Activated CD4-positive, alpha-beta T cell treated with anti-CD3 and anti-CD28 coated beads for 48 hours (primary cell): ENCODE measurements at regions not wholly inside any gene's neighbourhood (a gene's known extent, or its start where the extent isn't known, plus 50 kb on each side); places are given as distances from the start of the nearest gene placed in this dataset.
"Not testable (repeated sequence)": the region's sequence is repeated elsewhere in the genome, so short reads cannot be mapped to it uniquely, and the experiment has no call there.

Experiments used
- DNase-seq: peaks from one replicate; pipeline ENCODE4 v3.0.0-alpha.2; 2020

GRCh38 chr13:24618011-24618955 lies 61.9 kb upstream of the ATP12A start:
- DNase-seq, result peak; percentile 75

DNA sequence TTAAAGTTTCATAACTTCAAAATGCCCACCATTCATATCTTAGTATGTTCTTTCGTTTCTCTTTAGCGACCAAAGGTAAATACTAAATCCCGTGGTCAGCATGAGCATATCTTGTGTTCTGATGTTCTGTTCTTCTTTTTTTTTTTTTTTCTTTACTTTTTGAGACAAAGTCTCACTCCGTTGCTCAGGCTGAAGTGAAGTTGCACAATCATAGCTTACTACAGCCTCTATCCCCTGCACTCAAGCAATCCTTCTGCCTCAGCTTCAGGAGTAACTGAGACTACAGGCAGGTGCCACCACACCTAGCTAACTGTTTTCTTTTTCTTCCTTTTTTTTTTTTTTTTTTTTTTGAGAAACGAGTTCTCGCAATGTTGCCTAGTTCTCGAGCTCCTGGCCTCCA lies 60.9 kb upstream of the ATP12A start:
- DNase-seq, result no peak

GRCh38 chr13:24622481-24623148 lies 57.6 kb upstream of the ATP12A start:
- not testable (repeated sequence) for DNase-seq

DNA sequence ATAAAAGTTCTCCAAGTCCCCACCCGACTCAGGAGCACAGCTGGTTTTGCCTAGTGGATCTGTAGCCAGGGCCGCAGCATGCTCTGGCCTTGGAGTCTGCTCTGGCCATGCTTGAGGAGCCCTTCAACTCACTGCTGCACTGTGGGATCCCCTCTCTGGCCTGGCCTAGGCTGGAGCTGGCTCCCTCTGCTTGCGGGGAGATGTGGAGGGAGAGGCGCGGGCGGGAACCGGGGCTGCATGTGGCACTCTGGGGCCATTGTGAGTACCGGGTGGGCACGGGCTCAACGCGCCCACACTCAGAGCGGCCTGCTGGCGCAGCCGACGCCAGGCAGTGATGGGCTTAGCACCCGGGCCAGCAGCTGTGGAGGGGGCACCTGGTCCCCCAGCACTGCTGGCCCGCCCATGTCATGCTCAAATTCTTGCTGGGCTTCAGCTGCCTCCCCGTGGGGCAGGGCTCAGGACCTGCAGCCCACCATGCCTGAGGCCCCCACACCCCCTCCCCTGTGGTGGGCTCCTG lies 57.0 kb upstream of the ATP12A start:
- no peak for DNase-seq

DNA sequence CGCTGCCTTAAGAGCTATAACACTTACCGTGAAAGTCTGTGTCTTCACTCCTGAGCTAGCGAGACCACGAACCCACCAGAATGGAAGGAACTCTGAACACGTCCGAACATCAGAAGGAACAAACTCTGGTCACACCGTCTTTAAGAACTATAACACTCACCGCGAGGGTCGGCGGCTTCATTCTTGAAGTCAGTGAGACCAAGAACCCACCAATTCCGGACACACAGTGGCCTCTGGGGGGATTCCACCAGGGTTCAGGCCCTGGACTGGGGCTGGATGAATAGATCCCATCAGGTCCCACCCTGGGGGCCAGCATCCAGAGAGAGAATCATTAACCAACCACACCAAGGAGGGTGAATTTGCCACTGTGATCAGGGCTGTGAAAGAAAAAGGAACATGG lies 55.8 kb upstream of the ATP12A start:
- DNase-seq, result no peak

DNA sequence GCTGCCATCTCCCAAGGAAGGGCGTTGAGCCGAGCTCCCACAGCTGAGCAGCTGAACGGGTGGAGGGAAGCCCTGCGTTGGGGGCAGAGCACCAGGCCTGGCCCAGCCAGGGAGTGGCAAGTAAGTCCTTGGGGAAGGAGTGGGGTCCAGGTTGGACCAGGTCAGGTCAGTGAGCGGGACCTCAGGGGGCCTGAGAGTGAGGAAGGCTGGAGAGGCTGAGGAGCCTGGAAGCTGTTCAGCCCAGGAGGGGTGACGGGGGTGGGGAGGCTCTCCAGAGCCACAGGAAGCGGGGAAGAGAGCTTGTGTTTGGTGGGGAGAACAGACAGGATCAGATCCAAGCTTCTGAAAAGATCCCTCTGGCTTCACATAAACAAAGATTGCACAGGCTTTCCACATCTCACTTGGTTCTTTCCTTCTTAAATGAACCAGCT lies 55.4 kb upstream of the ATP12A start:
- DNase-seq, result no peak

- DNase-seq, result no peak
These were observed 54.9 kb upstream of the ATP12A start for GRCh38 chr13:24625331-24625731.

DNA sequence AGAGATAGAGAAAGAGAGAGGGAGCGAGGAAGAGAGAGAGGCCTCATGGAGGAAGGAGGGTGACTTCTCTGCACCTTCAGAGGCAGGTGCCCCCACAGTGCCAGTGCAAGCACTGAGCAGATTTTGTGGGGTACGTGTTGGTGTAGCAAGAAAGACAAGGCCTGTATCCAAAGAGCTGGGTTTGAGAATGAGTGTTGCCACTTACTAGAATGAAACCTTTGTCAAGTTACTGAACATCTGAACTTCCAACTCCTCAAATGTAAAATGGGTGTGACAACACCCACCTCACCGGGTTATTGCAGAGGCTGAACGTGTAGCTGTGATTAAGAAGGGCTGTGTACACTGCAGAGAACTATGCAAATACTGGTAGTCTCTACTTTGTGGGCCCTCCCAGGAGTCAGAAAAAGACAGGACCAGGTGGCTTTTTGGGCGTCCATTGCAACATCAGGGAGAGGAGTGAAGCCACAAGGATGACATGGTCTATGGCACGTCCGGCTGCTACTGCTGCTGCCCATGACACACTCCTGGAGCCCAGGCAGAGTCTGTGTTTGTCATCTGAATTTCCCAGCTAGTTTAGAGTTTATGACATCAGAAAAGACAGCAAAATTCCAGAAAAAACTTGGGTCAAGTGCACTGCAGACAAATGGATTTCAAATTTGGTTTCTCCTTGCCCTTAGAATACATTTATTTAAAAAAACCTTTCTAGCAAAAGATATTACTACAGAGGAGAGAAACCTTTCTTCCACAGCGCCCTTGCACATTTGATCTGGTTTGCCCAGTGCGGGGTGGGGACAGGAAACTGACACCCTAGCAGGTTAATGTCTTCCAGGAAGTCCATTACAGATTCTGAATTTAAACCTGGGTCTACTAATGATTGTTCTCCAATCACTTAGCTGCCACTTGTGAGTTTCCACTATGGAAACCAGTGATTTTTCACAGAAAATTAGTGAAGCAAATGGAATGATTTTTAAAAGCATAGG lies 54.0 kb upstream of the ATP12A start:
- DNase-seq, result peak; percentile 7

DNA sequence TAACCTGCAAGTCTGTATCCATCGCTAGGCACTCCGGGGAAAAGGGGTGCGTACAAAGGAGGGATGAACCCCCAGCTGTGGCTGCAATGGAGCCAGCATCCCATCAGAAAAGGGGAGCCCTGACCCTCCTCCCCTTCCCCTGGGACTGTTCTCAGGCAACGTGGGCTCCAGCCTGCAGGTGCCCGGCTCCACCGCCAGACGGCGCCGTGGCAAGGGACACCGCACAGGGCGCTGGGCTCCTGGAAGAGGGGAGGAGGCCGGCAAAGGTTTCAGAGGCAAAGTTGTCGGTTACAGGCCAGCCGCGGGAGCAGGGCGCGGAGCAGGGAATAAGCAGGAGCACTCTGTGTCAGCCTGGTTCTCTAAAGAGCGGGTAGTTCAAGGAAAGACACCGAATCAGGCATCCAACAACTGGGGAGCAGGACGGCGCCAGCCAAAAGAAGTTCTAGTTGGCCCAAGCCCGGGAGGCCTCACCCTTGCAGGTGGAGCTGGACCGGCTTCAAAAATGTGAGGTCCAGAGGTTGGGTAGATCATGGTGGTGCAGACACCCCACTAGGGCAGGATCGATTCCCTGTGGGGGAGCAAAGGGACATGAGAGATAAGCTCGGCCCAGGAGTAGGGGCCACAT lies 53.0 kb upstream of the ATP12A start:
- DNase-seq, result no peak

- no peak for DNase-seq
These were observed 52.3 kb upstream of the ATP12A start for GRCh38 chr13:24627946-24628345.

GRCh38 chr13:24629320-24629719 lies 50.9 kb upstream of the ATP12A start:
- no peak for DNase-seq

GRCh38 chr13:24630121-24630520 lies 50.1 kb upstream of the ATP12A start:
- no peak for DNase-seq
